GM12878 (cell line): ENCODE measurements at regions not wholly inside any gene's neighbourhood (a gene's known extent, or its start where the extent isn't known, plus 50 kb on each side); places are given as distances from the start of the nearest gene placed in this dataset.

Source experiments
- ATAC-seq: fragments of 200-7000 bp; cut with Tn5 transposase; 3 replicates; pipeline ENCODE4 v1.9.1; 2020; ENCODE audit warnings: mild to moderate bottlenecking, moderate library complexity
- BruUV-seq: library from RNA; stranded (reverse); fragments of 400-500 nt; replicated peaks from 2 replicates; lab custom pipeline; 2021; lab: Mats Ljungman, UMichigan
- CTCF ChIA-PET: fragments of 300-600 bp; sonication (Branson Sonifier 250); formaldehyde crosslinking; extraction: SDS; loops from one replicate; lab custom pipeline; 2021; ENCODE audit warnings: inconsistent platforms; lab: Yijun Ruan, JAX
- POLR2A ChIA-PET: fragments of 350-600 bp; formaldehyde crosslinking; extraction: SDS; loops from one replicate; lab custom pipeline; 2021; ENCODE audit warnings: inconsistent platforms; lab: Charles Lee
- RAD21 ChIA-PET: fragments of 300-600 bp; sonication (Branson Sonifier 250); formaldehyde crosslinking; loops from one replicate; lab custom pipeline; 2023; ENCODE audit warnings: antibody characterized with exemption; ENCODE audit not compliant: unreplicated experiment; lab: Charles Lee
- SMC1A ChIA-PET: fragments of 300-600 bp; sonication (Branson Sonifier 250); formaldehyde crosslinking; loops from one replicate; lab custom pipeline; 2023; ENCODE audit not compliant: unreplicated experiment, uncharacterized antibody; lab: Charles Lee
- DNase-seq: peaks from one replicate; pipeline ENCODE4 v3.0.0-alpha.2; 2011; ENCODE audit warnings: low read depth, low spot score
- FAIRE-seq: peaks from 3 replicates; lab custom pipeline; 2011; peaks lifted over from hg19 to GRCh38; lab: Jason Lieb, UNC
- H2AFZ ChIP-seq: 2 replicates; pipeline ENCODE4 v1.6.0; 2011; ENCODE audit warnings: low read depth, low read length, control low read depth; ENCODE audit not compliant: control insufficient read depth
- H3K27ac ChIP-seq: 2 replicates; pipeline ENCODE4 v1.5.1; 2011; ENCODE audit warnings: control low read depth; ENCODE audit not compliant: control insufficient read depth, insufficient read depth
- H3K27me3 ChIP-seq, 2 experiments: replicated peaks in 1 of 2; 2 replicates each; pipeline versions ENCODE4 v1.6.0 to v1.6.1; 2011; ENCODE audit warnings: low read length in 1 of 2; ENCODE audit not compliant: control insufficient read depth in 2 of 2, insufficient read depth in 2 of 2
- H3K36me3 ChIP-seq, 2 experiments: 2 replicates each; pipeline ENCODE4 v1.5.1; 2011; ENCODE audit warnings: low read length in 1 of 2; ENCODE audit not compliant: control insufficient read depth in 2 of 2, insufficient read depth in 2 of 2
- H3K4me1 ChIP-seq: 2 replicates; pipeline ENCODE4 v1.6.1; 2011; ENCODE audit warnings: mild to moderate bottlenecking, low read length, moderate library complexity, mixed read lengths; ENCODE audit not compliant: control insufficient read depth, insufficient read depth
- H3K4me2 ChIP-seq: 2 replicates; pipeline ENCODE4 v1.6.0; 2011; ENCODE audit warnings: control low read depth; ENCODE audit not compliant: control insufficient read depth, insufficient read depth
- H3K4me3 ChIP-seq: fragments of 200-600 bp; sonication (generic); 2 replicates; pipeline ENCODE4 v1.5.1; 2016
- H3K79me2 ChIP-seq: 2 replicates; pipeline ENCODE4 v1.6.0; 2011; ENCODE audit warnings: low read length; ENCODE audit not compliant: control insufficient read depth, insufficient read depth
- H3K9ac ChIP-seq: 2 replicates; pipeline ENCODE4 v1.8.0; 2011; ENCODE audit warnings: low read length, control low read depth, mixed read lengths; ENCODE audit not compliant: control insufficient read depth, insufficient read depth
- H3K9me3 ChIP-seq: replicated peaks from 3 replicates; pipeline ENCODE4 v1.5.1; 2011; ENCODE audit warnings: mild to moderate bottlenecking, low read length; ENCODE audit not compliant: control insufficient read depth, insufficient read depth
- H4K20me1 ChIP-seq: 2 replicates; pipeline ENCODE4 v1.6.0; 2011; ENCODE audit not compliant: control insufficient read depth, insufficient read depth
- EED ChIP-seq: sonication (generic); IDR thresholded peaks from 2 replicates; pipeline ENCODE4 v1.6.1; 2016; ENCODE audit warnings: antibody characterized with exemption, low read depth
- HDGF ChIP-seq: fragments of 450-650 bp; IDR thresholded peaks from 2 replicates; pipeline ENCODE4 v1.6.1; 2016; ENCODE audit warnings: antibody characterized with exemption
- IRF4 ChIP-seq: IDR thresholded peaks from 2 replicates; pipeline ENCODE4 v1.6.1; 2011; ENCODE audit warnings: low read depth, low read length
- LARP7 ChIP-seq: fragments of 450-650 bp; IDR thresholded peaks from 2 replicates; pipeline ENCODE4 v1.6.1; 2017; ENCODE audit warnings: mild to moderate bottlenecking
- MXI1 ChIP-seq: fragments of 150-350 bp; IDR thresholded peaks from 2 replicates; pipeline ENCODE4 v1.6.1; 2011; ENCODE audit warnings: low read depth, mild to moderate bottlenecking, inconsistent platforms, low read length, improper control_type of control experiment
- MYC ChIP-seq: IDR thresholded peaks from 2 replicates; pipeline ENCODE4 v1.6.1; 2011; ENCODE audit warnings: mild to moderate bottlenecking, low read length, moderate library complexity, inconsistent platforms; ENCODE audit not compliant: insufficient read depth, insufficient replicate concordance, insufficient read length, severe bottlenecking
- NBN ChIP-seq: fragments of 450-650 bp; IDR thresholded peaks from 2 replicates; pipeline ENCODE4 v1.6.1; 2016
- NFIC ChIP-seq: IDR thresholded peaks from 2 replicates; pipeline ENCODE4 v1.6.1; 2012; ENCODE audit warnings: low read depth, mild to moderate bottlenecking, inconsistent platforms, low read length, moderate library complexity
- NFXL1 ChIP-seq: fragments of 450-650 bp; IDR thresholded peaks from 2 replicates; pipeline ENCODE4 v1.6.1; 2017; ENCODE audit warnings: antibody characterized with exemption, mild to moderate bottlenecking, borderline replicate concordance
- NR2C2 ChIP-seq: IDR thresholded peaks from 2 replicates; pipeline ENCODE4 v1.6.1; 2011; ENCODE audit warnings: borderline replicate concordance, low read depth; ENCODE audit not compliant: control insufficient read depth, insufficient read length
- PAX8 ChIP-seq: fragments of 450-650 bp; IDR thresholded peaks from 2 replicates; pipeline ENCODE4 v1.6.1; 2017; ENCODE audit warnings: mild to moderate bottlenecking, moderate library complexity
- PML ChIP-seq: IDR thresholded peaks from 2 replicates; pipeline ENCODE4 v1.6.1; 2012; ENCODE audit warnings: low read length, inconsistent platforms
- RAD51 ChIP-seq: fragments of 450-650 bp; IDR thresholded peaks from 2 replicates; pipeline ENCODE4 v1.6.1; 2016; ENCODE audit warnings: moderate library complexity, mild to moderate bottlenecking, inconsistent platforms
- RUNX3 ChIP-seq: IDR thresholded peaks from 2 replicates; pipeline ENCODE4 v1.6.1; 2012; ENCODE audit warnings: low read length, inconsistent platforms
- ZNF24 ChIP-seq: fragments of 450-650 bp; IDR thresholded peaks from 2 replicates; pipeline ENCODE4 v1.6.1; 2017; ENCODE audit warnings: antibody characterized with exemption, mild to moderate bottlenecking
- ZNF274 ChIP-seq: IDR thresholded peaks from one replicate; pipeline ENCODE4 v1.8.0; 2011; ENCODE audit not compliant: insufficient read length, insufficient read depth
- WGBS: methylation state at CpG from one replicate; pipeline ENCODE4 v1.1.6; 2016; ENCODE audit warnings: low lambda C conversion rate; ENCODE audit not compliant: insufficient replicate concordance, insufficient coverage; ENCODE audit errors: missing lambda C conversion rate; 5-methylcytosine and 5-hydroxymethylcytosine counted together
- in situ Hi-C: fragments of 300-500 bp; cut with MboI; formaldehyde crosslinking; loops from 9 replicates; pipeline ENCODE4 v1.14.3; 2018; ENCODE audit warnings: mixed read lengths
- intact Hi-C: fragments of 100-400 bp; cut with micrococcal nuclease; formaldehyde crosslinking; loops from one replicate; pipeline ENCODE4 v1.14.2; 2022; ENCODE audit not compliant: unreplicated experiment
- TF ChIP-seq, protein P1 (sequence below): fragments of 450-650 bp; IDR thresholded peaks from 2 replicates; pipeline ENCODE4 v1.6.1; 2018; ENCODE audit warnings: mild to moderate bottlenecking, low read depth, moderate library complexity; ENCODE audit not compliant: partially characterized antibody
- TF ChIP-seq, protein P2 (sequence below): IDR thresholded peaks from 2 replicates; pipeline ENCODE4 v1.6.1; 2012; ENCODE audit warnings: low read depth, low read length, improper control_type of control experiment

DNA sequence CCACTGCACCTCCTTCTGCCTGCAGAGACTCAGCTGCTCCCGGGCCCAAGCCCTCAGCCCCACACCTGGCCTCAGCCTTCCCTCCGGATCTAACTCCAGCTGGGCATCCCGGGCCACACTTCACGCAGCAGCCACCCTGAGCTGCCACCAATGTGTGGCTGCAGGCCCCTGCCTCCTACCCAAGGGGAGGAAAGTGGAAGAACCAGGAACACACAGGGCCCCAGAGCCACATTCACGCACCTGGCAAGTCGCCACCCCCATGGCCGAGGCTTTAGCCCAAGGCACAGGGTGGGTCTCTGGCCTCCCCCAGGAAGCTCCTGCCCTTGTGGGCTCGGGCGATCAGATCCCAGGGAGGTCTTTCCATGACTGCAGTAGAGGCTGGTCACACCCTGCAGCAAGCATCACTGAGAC, 345.6 kb downstream of the CTTN start (continued):
- TF ChIP-seq ZNF24, result no peak

DNA sequence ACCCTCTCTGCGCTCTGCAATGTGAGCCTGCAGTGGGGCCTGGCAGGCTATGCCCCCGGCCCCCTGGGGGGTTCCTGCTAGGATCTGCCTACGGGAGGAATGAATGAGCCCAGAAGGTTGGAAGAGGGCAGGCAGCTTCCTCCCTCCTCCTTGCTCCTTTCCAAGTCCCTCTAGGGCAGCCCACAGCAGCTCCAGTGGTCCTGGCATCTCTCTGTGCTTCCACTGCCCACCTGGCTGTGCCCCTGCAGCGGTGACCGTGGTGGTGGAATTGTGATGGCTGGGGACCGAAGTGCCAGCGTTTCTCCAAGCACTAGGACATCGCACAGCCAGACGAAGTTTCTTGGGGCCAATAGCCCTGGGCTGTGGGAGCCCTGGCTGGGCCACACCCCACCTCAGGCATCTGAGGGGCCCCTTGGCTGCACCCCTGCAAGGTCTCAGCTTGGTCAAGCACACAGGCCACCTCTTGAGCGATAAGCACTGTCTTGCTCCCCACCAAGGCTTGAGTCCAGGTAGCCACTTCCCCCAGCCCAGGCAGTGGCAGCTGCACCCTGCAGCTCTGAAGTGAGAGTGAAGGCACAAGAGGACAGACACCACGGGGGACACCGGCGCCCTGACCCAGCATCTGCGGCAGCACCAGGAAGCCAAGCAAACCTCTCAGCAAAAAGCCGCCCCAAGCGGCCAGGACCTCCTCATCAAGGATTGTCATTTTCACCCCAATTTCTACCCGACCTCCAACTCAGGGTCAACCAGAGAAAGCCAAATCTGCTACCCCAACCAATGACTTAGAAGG, 346.3 kb downstream of the CTTN start:
- no peak overlapping the region for H3K4me2 ChIP-seq
- in situ Hi-C loops (no loop called here), intact Hi-C loops (no loop called here)
- no peak overlapping the region for H2AFZ ChIP-seq
- DNase-seq (no peak), ATAC-seq (no peak), FAIRE-seq (no peak)
- ChIA-PET POLR2A (interaction anchor here (0.5 kb wide), 1 partner anchor 537 kb away, joined by 4 read pairs; no protein-coding TSS in a partner anchor), CTCF (no interaction called here), RAD21 (no interaction called here), SMC1A (no interaction called here)
- no peaks in the 10 kb centered on the region for H4K20me1 ChIP-seq
- BruUV-seq, result no TSS peak
- no peak overlapping the region for H3K9ac ChIP-seq
- no peak overlapping the region for H3K4me3 ChIP-seq
- H3K9me3 ChIP-seq, result no peaks in the 10 kb centered on the region; the same call in 2 of the 3 replicates
- H3K4me1 ChIP-seq, result no peaks in the 10 kb centered on the region
- 0 out of 4 replicates have a peak, but pooled peaks cover 0 to 2% of the 10 kb centered on the region in 2 experiments for H3K27me3 ChIP-seq
- 35% methylated on average over 17 of the region's 17 CpGs for WGBS
- H3K79me2 ChIP-seq, result no peaks in the 10 kb centered on the region
- no peak overlapping the region for H3K27ac ChIP-seq
- no peaks in the 10 kb centered on the region for H3K36me3 ChIP-seq
- TF ChIP-seq HDGF (no peak), MYC (no peak), EED (no peak), RUNX3 (no peak), NBN (no peak), PAX8 (no peak), PML (no peak), IRF4 (no peak), RAD51 (no peak), NFIC (no peak), ZNF274 (no peak), LARP7 (no peak), MXI1 (no peak), NFXL1 (no peak), NR2C2 (no peak)
- TF ChIP-seq, protein P1, sequence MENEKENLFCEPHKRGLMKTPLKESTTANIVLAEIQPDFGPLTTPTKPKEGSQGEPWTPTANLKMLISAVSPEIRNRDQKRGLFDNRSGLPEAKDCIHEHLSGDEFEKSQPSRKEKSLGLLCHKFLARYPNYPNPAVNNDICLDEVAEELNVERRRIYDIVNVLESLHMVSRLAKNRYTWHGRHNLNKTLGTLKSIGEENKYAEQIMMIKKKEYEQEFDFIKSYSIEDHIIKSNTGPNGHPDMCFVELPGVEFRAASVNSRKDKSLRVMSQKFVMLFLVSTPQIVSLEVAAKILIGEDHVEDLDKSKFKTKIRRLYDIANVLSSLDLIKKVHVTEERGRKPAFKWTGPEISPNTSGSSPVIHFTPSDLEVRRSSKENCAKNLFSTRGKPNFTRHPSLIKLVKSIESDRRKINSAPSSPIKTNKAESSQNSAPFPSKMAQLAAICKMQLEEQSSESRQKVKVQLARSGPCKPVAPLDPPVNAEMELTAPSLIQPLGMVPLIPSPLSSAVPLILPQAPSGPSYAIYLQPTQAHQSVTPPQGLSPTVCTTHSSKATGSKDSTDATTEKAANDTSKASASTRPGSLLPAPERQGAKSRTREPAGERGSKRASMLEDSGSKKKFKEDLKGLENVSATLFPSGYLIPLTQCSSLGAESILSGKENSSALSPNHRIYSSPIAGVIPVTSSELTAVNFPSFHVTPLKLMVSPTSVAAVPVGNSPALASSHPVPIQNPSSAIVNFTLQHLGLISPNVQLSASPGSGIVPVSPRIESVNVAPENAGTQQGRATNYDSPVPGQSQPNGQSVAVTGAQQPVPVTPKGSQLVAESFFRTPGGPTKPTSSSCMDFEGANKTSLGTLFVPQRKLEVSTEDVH, result no peak
- TF ChIP-seq, protein P2, sequence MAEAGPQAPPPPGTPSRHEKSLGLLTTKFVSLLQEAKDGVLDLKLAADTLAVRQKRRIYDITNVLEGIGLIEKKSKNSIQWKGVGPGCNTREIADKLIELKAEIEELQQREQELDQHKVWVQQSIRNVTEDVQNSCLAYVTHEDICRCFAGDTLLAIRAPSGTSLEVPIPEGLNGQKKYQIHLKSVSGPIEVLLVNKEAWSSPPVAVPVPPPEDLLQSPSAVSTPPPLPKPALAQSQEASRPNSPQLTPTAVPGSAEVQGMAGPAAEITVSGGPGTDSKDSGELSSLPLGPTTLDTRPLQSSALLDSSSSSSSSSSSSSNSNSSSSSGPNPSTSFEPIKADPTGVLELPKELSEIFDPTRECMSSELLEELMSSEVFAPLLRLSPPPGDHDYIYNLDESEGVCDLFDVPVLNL, result no peak
